Mesenteric fat pad (tissue), 1 donor: ENCODE measurements at regions not wholly inside any gene's neighbourhood (a gene's known extent, or its start where the extent isn't known, plus 50 kb on each side); places are given as distances from the start of the nearest gene placed in this dataset.
"Not testable (repeated sequence)": the region's sequence is repeated elsewhere in the genome, so short reads cannot be mapped to it uniquely, and the experiment has no call there.

Source experiments
- DNase-seq: peaks from one replicate; pipeline ENCODE4 v3.0.0-alpha.2; 2020; ENCODE audit warnings: low spot score
- donor health status: DM: yes; HTN: yes; CAD: no.

- DNase-seq: no peak
These were observed 473.7 kb upstream of the PODXL start for GRCh38 chr7:132030086-132030568.

GRCh38 chr7:132029369-132030085 lies 473.1 kb upstream of the PODXL start:
- DNase-seq: no peak

GRCh38 chr7:132028144-132028920 lies 471.9 kb upstream of the PODXL start:
- no peak for DNase-seq

- no peak for DNase-seq
These were observed 467.9 kb upstream of the PODXL start for GRCh38 chr7:132024290-132024689.

- no peak for DNase-seq
These were observed 467.0 kb upstream of the PODXL start for GRCh38 chr7:132023466-132023865.

DNA sequence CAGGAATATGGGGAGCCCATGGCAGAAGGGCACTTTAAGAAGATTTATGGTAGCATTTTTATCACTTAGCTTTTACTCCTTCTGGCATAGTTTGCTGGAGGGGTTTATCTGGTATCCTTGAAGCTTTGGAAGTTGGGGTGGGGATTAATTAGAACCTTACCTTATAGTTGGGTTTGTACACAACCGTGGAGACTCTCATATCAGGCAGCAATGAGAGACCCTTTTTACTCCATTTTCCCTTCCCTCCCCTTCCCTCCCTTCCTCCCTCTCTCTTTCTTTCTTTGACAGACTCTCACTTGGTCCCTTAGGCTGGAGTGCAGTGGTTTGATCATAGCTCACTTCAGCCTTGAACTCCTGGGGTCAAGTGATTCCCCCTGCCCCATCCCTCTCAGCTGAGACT lies 465.8 kb upstream of the PODXL start:
- DNase-seq: no peak

DNA sequence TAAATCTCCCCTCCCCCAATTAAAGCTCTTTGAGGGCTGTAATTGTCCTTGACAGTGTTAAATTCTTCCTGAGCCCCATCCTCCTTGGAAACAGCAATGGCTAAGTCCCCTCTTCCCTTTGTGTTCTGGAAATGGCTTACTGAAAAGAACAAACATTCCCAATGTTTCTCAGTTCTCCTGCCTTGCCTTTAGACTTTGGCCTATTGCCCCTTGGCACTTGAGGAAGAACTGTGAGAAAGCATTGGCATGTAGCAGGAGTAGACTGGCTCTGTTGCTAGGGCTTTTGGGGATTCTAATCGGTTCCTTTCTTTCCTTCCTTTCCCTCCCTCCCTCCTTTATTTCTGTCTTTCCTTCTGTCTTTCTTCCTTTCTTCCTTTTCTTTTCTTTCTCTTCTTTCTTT lies 463.3 kb upstream of the PODXL start:
- DNase-seq: no peak

- DNase-seq: no peak
These were observed 453.4 kb upstream of the PODXL start for GRCh38 chr7:132009778-132010177.

GRCh38 chr7:132004529-132004928 lies 448.1 kb upstream of the PODXL start:
- DNase-seq: no peak

GRCh38 chr7:132002343-132002968 lies 446.0 kb upstream of the PODXL start:
- no peak for DNase-seq

- DNase-seq: no peak
These were observed 444.7 kb upstream of the PODXL start for GRCh38 chr7:132001146-132001545.

DNA sequence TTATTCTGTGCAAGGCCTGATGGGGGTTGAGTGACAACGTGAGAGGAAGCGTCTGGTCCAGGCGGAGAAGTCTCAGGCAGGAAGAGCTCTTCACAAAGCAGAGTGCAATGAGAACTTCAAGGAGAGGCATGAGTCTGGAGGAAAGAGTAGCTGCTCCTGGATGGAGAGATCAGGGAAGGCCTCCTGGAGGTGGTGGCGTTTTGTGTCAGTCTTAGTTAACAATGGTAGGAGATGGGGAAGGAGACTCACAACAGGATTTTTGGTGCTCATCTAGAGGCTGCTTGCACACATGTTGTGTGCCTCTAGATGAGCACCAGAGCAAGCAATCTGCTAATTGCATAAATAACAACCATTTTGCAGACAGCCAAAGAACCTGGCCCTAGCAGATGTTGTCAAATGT lies 442.8 kb upstream of the PODXL start:
- no peak for DNase-seq

DNA sequence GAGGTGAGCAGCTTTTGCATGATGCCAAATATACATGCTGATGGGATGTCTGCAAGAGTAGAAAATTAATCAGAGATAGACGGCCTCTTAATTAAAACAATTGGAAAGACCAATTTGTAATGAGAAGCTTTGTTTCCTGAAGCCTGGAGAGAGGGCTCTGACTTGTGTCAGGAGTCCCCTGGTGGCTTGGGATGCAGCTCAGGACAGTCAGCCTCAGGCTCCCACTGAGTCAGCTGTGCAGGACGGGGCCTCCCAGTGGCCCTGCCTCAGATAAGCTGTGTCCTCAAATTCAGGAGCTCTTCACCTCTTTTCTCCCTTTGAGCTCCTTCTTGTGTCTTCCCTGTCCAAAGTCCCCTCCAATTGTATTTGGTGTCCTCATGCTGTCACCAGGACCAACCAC lies 438.9 kb upstream of the PODXL start:
- no peak for DNase-seq

- DNase-seq: not testable (repeated sequence)
These were observed 424.6 kb upstream of the PODXL start for GRCh38 chr7:131981069-131981468.

DNA sequence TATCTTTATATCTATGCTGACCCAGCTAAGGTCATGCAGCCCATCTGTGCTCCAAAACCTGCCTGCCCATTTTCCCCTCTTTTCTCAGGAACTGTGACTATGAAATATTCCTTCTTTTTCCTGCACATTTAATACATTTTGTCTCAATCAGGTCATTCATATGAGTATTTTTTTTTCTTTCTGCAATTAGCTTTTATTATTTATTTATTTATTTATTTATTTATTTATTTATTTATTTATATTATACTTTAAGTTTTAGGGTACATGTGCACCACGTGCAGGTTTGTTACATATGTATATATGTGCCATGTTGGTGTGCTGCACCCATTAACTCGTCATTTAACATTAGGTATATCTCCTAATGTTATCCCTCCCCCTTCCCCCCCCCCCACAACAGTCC lies 421.7 kb upstream of the PODXL start:
- not testable (repeated sequence) for DNase-seq

GRCh38 chr7:131976411-131976810 lies 420.0 kb upstream of the PODXL start:
- DNase-seq: no peak

DNA sequence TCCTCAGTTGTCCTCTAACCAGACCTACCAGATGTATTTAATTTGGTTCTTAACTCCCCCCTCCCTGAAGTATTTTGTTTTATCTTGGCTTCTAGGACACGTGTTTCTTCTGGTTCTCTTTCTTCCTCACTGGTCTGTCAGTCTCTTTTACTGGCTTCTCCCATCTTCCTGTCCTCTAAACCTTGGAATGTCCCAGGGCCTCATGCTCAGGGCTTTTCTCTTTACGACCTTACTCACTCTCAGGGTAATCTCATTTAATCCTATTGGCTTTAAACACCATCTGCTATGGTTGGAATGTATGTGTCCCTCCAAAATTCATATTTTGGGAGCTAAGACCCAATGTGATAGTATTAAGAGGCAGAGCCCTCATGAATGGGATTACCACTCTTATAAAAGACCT lies 418.2 kb upstream of the PODXL start:
- no peak for DNase-seq

- no peak for DNase-seq
These were observed 415.8 kb upstream of the PODXL start for GRCh38 chr7:131972251-131972650.

DNA sequence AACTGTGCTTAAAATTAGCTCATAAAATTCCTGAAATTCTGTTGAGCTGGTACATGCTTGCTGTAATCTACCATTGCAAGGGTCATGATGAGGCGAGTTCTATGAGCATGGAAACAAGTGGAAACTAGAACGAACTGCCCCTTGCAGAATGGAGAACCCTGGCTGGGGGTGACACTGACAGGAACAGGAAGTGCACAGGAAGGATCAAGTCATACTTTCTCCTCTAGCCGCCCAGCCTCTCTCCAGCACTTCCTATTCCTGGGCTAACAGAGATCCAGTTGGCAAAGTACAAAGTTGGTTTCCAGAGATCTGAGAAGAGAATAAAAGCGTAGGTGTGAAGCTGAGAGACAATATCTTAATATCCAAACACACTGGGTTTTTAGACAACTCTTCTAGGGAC lies 414.2 kb upstream of the PODXL start:
- DNase-seq: no peak

DNA sequence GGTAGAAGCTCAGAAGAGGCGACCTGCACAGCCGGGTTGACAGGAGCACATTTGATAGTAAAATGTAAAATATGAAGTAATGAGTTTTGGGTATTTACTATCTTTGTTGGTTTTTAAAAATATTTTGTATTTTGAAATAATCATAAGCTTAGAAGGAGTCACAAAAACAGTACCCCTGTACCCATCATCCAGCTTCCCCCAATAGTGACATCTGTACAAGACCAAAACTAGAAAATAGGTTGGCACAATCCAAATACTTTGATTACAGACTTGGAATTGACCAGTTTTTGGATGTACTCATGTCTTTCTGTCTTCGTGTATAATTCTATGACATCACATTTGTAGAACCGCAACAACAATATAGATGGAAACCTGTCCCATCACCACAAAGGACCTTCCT lies 413.1 kb upstream of the PODXL start:
- DNase-seq: no peak

GRCh38 chr7:131967216-131967730 lies 410.8 kb upstream of the PODXL start:
- no peak for DNase-seq

DNA sequence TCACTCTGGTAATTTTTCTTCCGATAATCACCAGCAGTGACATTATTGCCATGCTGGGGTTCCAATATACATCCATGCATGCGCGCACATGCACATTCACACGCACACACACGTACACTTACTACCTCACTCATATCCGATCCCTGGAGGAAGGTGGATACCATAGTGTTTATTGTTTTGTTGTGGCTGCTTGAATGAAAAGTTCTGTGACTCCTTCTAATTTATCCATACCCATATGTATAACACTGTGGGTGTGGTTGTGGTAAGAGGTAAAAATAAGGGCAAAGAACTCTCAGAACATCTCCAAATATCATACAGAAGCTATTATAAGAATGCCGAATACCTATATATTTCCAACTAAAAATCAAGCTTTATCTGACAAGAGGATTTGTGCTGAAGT lies 407.8 kb upstream of the PODXL start:
- no peak for DNase-seq
